HL-60 (cell line): ENCODE measurements at regions not wholly inside any gene's neighbourhood (a gene's known extent, or its start where the extent isn't known, plus 50 kb on each side); places are given as distances from the start of the nearest gene placed in this dataset.

Experiments
- GABPA ChIP-seq: IDR thresholded peaks from 2 replicates; pipeline ENCODE4 v1.6.1; 2012; ENCODE audit warnings: low read depth
- POLR2AphosphoS5 ChIP-seq: IDR thresholded peaks from 2 replicates; pipeline ENCODE4 v1.6.1; 2012; ENCODE audit warnings: low read depth
- SPI1 ChIP-seq: IDR thresholded peaks from 2 replicates; pipeline ENCODE4 v1.6.1; 2012; ENCODE audit warnings: low read depth, mild to moderate bottlenecking, borderline replicate concordance
- TF ChIP-seq, protein P1 (sequence below): IDR thresholded peaks from one replicate; pipeline ENCODE4 v1.5.1; 2011; ENCODE audit warnings: low read length, control low read depth, inconsistent platforms; ENCODE audit not compliant: insufficient read depth
- TF ChIP-seq, protein P2 (sequence below): IDR thresholded peaks from 2 replicates; pipeline ENCODE4 v1.6.1; 2012; ENCODE audit warnings: low read depth; ENCODE audit not compliant: insufficient replicate concordance

DNA sequence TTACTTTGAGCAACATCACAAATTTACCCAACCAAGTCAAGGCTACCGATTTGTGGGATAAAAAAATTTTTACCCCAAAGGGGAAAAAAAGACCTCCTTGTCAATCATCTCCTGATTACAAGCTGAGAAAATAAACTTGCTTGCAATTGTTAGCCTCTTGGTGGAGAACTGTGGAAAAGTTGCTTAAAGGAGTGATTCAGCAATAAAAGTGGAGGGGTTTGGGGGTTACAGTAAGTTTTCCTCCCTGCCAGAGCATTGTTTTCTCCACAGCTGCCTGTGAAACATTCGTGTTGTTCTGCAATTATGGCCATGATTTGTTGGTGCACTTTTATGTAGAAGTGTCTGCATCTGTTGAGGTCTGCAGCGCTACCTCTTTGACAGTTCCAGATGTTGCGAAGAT, 82.6 kb downstream of the EN1 start:
- TF ChIP-seq POLR2AphosphoS5 (no peak), GABPA (no peak), SPI1 (no peak)
- TF ChIP-seq, protein P1, sequence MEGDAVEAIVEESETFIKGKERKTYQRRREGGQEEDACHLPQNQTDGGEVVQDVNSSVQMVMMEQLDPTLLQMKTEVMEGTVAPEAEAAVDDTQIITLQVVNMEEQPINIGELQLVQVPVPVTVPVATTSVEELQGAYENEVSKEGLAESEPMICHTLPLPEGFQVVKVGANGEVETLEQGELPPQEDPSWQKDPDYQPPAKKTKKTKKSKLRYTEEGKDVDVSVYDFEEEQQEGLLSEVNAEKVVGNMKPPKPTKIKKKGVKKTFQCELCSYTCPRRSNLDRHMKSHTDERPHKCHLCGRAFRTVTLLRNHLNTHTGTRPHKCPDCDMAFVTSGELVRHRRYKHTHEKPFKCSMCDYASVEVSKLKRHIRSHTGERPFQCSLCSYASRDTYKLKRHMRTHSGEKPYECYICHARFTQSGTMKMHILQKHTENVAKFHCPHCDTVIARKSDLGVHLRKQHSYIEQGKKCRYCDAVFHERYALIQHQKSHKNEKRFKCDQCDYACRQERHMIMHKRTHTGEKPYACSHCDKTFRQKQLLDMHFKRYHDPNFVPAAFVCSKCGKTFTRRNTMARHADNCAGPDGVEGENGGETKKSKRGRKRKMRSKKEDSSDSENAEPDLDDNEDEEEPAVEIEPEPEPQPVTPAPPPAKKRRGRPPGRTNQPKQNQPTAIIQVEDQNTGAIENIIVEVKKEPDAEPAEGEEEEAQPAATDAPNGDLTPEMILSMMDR: no peak
- TF ChIP-seq, protein P2, sequence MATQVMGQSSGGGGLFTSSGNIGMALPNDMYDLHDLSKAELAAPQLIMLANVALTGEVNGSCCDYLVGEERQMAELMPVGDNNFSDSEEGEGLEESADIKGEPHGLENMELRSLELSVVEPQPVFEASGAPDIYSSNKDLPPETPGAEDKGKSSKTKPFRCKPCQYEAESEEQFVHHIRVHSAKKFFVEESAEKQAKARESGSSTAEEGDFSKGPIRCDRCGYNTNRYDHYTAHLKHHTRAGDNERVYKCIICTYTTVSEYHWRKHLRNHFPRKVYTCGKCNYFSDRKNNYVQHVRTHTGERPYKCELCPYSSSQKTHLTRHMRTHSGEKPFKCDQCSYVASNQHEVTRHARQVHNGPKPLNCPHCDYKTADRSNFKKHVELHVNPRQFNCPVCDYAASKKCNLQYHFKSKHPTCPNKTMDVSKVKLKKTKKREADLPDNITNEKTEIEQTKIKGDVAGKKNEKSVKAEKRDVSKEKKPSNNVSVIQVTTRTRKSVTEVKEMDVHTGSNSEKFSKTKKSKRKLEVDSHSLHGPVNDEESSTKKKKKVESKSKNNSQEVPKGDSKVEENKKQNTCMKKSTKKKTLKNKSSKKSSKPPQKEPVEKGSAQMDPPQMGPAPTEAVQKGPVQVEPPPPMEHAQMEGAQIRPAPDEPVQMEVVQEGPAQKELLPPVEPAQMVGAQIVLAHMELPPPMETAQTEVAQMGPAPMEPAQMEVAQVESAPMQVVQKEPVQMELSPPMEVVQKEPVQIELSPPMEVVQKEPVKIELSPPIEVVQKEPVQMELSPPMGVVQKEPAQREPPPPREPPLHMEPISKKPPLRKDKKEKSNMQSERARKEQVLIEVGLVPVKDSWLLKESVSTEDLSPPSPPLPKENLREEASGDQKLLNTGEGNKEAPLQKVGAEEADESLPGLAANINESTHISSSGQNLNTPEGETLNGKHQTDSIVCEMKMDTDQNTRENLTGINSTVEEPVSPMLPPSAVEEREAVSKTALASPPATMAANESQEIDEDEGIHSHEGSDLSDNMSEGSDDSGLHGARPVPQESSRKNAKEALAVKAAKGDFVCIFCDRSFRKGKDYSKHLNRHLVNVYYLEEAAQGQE: no peak
